ENCODE measurements at regions not wholly inside any gene's neighbourhood (a gene's known extent, or its start where the extent isn't known, plus 50 kb on each side); places are given as distances from the start of the nearest gene placed in this dataset.

GRCh38 chr9:107730666-107731065 lies 241.1 kb upstream of the KLF4 start:
- no peak for DNase-seq

- DNase-seq: no peak
Observed at GRCh38 chr9:107727086-107727780, 237.7 kb upstream of the KLF4 start.

GRCh38 chr9:107723015-107723414 lies 233.4 kb upstream of the KLF4 start:
- DNase-seq: no peak

GRCh38 chr9:107721705-107722245 lies 232.2 kb upstream of the KLF4 start:
- no peak for DNase-seq

- DNase-seq: no peak
Observed at GRCh38 chr9:107720501-107720900, 230.9 kb upstream of the KLF4 start.

- DNase-seq: no peak
Observed at GRCh38 chr9:107717529-107718314, 228.2 kb upstream of the KLF4 start.

GRCh38 chr9:107715740-107716139 lies 226.2 kb upstream of the KLF4 start:
- no peak for DNase-seq

GRCh38 chr9:107713470-107713869 lies 223.9 kb upstream of the KLF4 start:
- DNase-seq: no peak

- no peak for DNase-seq
Observed at GRCh38 chr9:107712390-107712789, 222.8 kb upstream of the KLF4 start.

GRCh38 chr9:107711542-107711941 lies 222.0 kb upstream of the KLF4 start:
- peak; percentile 93 for DNase-seq

- peak; percentile 75 for DNase-seq
Observed at GRCh38 chr9:107710953-107711352, 221.4 kb upstream of the KLF4 start.

GRCh38 chr9:107710546-107710945 lies 221.0 kb upstream of the KLF4 start:
- DNase-seq: no peak

- no peak for DNase-seq
Observed at GRCh38 chr9:107708791-107709190, 219.2 kb upstream of the KLF4 start.

- DNase-seq: peak; percentile 16
Observed at GRCh38 chr9:107707915-107708441, 218.4 kb upstream of the KLF4 start.

- no peak for DNase-seq
Observed at GRCh38 chr9:107707428-107707837, 217.9 kb upstream of the KLF4 start.

- no peak for DNase-seq
Observed at GRCh38 chr9:107706701-107707427, 217.3 kb upstream of the KLF4 start.

- no peak for DNase-seq
Observed at GRCh38 chr9:107705521-107705920, 216.0 kb upstream of the KLF4 start.

GRCh38 chr9:107704774-107705173 lies 215.2 kb upstream of the KLF4 start:
- DNase-seq: no peak

GRCh38 chr9:107703651-107704050 lies 214.1 kb upstream of the KLF4 start:
- DNase-seq: no peak

GRCh38 chr9:107700847-107701246 lies 211.3 kb upstream of the KLF4 start:
- DNase-seq: no peak

- DNase-seq: no peak
Observed at GRCh38 chr9:107699231-107699630, 209.7 kb upstream of the KLF4 start.

- no peak for DNase-seq
Observed at GRCh38 chr9:107698779-107699178, 209.2 kb upstream of the KLF4 start.

GRCh38 chr9:107696302-107696701 lies 206.7 kb upstream of the KLF4 start:
- DNase-seq: no peak
